Uterus (tissue), 2 donors: ENCODE measurements at regions not wholly inside any gene's neighbourhood (a gene's known extent, or its start where the extent isn't known, plus 50 kb on each side); places are given as distances from the start of the nearest gene placed in this dataset.

ENCODE experiments used
- CTCF ChIP-seq, 4 experiments: fragments of 200-600 bp in 2 of 4; fragments of 450-650 bp in 2 of 4; sonication (generic) in 2 of 4; IDR thresholded peaks; one replicate each; pipeline ENCODE4 v1.5.1; 2016 to 2019; ENCODE audit warnings: antibody characterized with exemption in 4 of 4, mild to moderate bottlenecking in 2 of 4, moderate library complexity in 1 of 4
- POLR2A ChIP-seq, 2 donors: fragments of 450-650 bp; IDR thresholded peaks; one replicate each; pipeline ENCODE4 v1.6.1; 2016; ENCODE audit warnings: antibody characterized with exemption in 2 of 2, mild to moderate bottlenecking in 1 of 2, moderate library complexity in 1 of 2

DNA sequence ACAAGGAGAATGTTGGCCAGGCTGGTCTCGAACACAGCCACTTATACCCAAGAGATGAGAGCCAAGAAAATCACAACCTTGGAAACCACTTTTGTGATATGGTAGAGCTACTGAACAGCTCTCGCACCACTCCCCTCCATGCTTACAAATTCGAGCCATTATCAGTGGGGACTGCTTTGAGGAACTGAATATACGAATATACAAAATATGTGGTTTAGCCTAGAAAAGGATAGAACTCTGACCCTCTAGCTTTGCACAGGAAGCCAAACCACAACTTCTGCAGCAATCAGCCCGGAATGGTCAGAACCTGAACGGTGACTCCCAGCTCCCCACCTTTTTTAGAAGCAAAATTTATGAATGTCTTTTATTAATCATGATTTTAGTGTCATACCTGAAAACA is 129.8 kb upstream of the TMEM132C start:
- TF ChIP-seq CTCF (IDR thresholded peaks at IDR 0.05) (no peak), POLR2A (IDR thresholded peaks at IDR 0.05) (no peak)
